ENCODE measurements at regions not wholly inside any gene's neighbourhood (a gene's known extent, or its start where the extent isn't known, plus 50 kb on each side); places are given as distances from the start of the nearest gene placed in this dataset.

DNA sequence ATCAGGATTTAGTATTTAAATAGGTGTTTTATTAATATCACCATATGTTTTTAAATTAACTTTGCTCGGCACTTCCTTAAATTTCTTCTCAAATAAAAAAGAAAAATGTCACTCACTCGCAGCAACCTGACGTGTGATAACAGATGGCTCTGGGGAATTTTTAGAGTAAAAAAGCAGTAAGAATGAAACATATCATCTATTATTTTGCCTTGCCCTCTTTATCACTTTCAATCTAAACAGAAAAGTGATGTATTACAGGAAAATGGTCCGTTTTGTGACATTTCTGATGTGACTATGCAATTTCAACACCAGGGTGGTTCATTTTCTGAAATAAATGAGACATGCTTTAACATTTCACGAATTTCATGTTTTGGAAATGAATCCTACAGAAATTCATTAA, 1368.0 kb upstream of the LRRTM1 start:
- TF ChIP-seq YY1 (IDR thresholded peaks at IDR 0.05; ENCODE audit: insufficient read depth, insufficient read length) (no peak), ZNF274 (IDR thresholded peaks at IDR 0.05; ENCODE audit: low read depth, low read length) (no peak), SUZ12 (IDR thresholded peaks at IDR 0.05; ENCODE audit: extremely low read depth, insufficient read depth, insufficient read length) (no peak)

Measured in NT2/D1 (cell line).